ENCODE measurements at regions not wholly inside any gene's neighbourhood (a gene's known extent, or its start where the extent isn't known, plus 50 kb on each side); places are given as distances from the start of the nearest gene placed in this dataset.

DNA sequence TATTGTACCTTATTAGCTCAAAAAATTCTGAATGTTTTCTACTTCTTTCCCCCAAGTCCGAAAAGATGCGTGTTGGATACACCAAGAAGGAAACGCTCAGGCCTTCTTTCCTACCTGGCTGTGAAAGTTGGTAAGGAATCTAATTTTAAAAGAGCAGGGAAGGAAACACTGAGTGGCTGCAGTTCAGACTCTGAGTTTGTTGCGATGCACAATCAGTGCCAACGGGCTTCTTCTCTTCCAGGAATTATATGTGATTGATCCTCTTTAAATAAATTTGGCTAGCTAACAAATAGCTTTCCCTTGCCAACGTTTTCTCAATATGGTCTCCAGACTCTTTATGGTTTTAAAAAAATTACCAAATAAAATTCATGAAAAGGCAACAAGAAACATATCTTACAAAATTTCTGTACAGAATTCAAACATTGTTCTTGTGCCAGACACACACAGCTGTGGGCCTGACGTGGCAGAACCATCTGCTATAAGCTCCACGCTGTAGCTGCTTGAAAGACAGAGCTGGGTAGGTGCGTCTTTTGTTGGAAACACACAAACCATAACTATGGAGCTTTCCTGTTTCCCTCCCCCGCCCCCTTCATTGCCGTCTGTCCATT lies 493.1 kb downstream of the ZNF608 start:
- no peak for DNase-seq

- no peak for DNase-seq
Measured at GRCh38 chr5:124252747-124253146, 493.7 kb downstream of the ZNF608 start.

- DNase-seq, result no peak
Measured at GRCh38 chr5:124252191-124252638, 494.2 kb downstream of the ZNF608 start.

DNA sequence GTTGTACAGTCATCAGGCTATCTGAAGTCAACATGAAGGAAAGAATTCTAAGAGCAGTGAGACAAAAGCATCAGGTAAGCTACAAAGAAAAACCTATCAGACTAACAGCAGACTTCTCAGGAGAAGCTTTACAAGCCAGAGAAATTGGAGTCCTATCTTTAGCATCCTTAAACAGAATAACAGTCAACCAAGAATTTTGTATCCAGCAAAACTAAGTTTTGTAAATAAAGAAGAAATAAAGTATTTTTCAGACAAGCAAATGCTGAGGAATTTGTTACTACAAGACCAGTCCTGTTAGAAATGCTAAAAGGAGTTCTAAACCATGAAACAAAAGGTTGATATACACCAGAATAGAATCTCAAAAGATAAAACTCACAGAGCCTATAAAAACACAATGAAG lies 501.2 kb downstream of the ZNF608 start:
- DNase-seq, result no peak

DNA sequence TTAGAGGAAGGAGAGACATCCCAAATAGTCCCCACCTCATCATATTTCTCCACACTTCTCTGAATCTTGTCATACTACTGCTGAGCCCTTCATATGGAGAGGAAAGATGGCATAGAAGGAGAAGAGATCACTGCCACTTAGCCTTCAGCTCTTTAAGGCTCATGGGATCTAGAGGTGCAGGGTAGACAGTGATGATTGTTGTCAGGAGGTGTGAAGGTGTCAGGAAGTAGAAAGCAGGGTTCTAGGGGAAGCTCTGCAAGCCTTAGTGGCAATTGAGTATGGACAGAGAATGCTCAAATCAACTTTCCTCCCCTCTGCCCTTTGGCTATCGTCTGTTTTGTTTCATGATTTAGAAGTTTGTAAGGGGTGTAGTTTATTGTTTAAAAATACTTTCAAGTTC lies 505.7 kb downstream of the ZNF608 start:
- no peak for DNase-seq

- DNase-seq, result no peak
Measured at GRCh38 chr5:124239572-124239971, 506.9 kb downstream of the ZNF608 start.

DNA sequence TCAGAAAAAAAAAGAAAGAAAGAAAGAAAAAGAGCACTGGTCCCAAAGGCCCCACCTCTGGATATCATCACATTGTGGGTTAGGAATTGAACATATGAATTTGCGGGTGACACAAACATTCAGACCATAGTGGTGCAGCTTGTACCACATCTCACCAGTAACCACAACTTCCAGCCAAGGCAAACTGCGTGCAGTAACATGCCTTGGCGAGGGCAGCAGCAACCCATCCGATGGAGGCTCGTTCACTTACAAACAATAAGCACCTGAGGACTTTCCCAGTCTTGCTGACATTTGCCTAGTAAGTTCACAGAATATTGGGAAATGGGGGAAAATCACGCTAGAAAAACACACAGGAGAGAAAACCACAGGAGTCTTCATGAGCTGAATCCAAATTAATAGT lies 508.1 kb downstream of the ZNF608 start:
- no peak for DNase-seq

DNA sequence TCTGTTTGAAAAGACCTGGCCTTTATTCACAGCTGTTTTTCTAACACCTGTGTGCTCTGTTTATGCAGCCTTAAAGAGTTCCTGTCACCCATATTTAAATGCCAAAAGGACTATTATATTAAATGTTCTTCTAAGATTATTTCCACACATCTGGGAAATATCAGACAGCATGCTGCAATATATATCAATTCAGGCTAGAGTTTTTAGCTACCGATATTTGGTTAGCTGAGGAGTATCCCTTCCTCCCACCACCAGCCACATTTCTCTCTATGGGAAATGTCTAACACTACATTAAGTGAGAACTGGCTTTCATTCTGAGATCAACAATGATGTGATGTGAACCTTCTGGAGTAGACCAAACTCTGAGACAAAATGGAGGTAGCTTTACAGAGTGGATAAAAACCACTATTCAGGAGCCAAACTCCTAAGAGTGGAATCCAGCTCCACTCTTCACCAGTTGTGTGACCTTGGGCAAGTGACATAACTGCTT lies 509.2 kb downstream of the ZNF608 start:
- no peak for DNase-seq

DNA sequence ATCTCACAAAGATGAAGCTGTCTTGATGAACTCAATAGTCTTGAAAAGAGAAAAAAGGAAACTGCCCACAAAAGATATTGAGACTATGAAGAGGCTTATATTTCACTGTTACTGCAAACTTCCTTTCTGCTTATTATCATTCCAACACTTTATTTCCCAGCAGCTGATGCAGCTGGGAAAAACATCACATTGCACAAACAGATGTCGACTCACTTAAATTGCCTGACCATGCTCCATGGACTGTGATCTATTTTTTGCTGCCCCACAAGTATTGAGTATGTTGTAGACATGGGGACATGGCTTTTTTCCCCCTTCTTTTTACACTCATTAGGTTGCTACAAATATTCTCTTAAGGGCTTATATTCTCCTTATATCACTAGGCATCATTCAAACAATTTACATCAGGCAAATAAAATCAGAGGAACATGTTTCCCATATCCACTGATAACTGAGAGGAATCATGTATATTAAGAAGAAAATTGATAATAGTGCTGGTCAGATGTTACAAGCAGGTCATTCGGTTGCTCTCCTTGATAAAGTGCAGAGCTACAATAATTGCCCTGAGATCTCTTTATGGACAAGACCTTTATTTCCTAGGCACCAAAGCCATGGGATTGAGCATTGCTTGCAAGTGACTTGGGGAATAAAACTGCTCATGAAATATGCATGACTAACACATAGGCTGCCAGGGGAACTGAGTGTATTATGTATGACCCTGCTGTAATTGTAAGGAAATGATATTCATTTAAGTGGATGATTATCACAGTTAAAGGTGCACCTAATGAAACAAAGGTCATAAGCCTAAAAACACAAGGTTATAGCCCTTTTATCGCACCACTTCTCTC lies 509.9 kb downstream of the ZNF608 start:
- no peak for DNase-seq

DNA sequence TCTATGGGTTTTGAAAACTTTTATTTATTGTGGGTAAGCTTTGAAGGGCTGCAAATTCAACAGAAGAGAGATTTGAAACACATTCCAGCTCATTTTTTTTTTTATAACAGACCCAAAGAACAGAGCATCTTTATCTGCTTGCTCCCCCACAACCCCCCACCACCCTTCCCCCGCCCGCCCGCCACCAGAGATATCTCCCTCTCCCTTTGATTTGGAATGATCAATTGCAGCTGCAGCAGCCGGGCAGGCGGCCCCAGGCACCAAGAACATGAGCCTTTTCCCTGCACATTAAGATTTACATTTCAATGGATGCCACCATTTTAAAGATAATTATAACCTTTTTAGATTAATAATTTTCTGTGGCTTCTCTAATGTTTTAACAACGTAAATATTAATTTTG lies 510.9 kb downstream of the ZNF608 start:
- DNase-seq, result no peak

DNA sequence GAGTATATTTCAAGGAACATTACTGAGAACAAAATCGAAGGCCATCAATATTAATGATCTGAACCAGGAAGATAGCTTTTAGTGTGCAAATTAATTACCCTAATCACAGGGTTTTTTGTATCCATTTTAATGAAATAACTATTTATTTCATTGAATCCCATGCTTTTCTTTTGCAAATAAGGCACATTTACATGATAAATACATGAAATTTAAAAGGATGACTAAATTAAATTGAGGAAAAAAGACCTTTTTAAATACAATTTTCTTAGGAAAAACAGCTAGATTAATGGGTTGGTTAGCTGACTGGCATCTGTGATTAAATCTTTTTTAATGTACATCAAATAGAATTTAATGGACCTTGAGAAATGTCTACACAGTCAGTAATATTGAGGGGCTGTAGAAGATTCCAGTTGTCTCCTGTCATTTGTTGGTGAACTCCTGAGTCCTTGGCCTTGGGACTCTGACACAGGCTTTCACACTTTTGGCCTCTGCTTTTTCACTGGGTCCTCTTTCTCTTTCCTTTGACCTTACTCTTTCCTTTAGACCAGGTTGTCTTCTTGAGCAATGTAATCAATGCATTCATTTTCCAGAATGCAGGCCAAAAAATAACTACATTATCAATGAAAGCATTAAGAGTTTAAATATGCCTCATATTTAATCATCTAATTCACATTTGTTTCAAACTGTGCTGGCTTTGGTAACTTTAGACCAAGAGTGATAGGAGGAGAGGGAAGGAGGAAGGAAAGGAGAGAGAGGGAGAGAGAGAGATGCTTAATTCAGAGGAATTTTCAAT lies 511.5 kb downstream of the ZNF608 start:
- DNase-seq, result no peak

DNA sequence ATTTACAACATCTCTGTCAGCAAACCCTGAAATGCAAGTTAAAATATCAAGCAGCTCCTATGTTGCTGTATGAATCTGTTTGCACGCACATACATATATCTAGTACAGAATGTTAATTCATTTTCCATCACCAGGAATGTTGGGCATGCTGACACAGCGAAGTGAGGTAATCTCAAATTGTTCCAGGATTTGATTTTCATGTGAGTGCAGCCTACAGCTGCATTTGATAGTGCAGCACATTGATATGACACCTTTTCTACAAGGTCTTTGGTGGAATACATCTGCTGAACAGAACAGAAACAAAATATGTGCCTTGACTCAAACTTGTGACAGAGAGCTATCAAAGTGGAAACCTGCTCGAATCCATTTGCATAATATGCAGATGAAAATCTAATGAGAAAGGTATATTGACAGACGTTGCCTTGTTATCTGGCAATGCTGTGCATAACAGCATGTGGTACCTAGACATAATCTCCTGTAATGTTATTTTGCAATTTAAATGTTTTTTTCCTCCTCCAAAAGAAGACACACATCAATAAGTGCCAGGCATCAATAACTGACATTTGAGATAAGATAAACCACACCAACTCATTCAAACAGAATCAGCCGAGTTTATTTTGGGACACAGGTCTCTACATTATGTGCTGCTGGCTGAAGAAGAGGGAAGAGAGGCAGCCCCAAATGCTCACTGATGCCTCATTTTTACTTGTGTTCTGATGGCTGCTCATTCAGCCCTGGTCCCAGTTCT lies 512.2 kb downstream of the ZNF608 start:
- no peak for DNase-seq

- no peak for DNase-seq
Measured at GRCh38 chr5:124232515-124232914, 513.9 kb downstream of the ZNF608 start.

GRCh38 chr5:124231802-124232201 lies 514.6 kb downstream of the ZNF608 start:
- no peak for DNase-seq

- no peak for DNase-seq
Measured at GRCh38 chr5:124231230-124231629, 515.2 kb downstream of the ZNF608 start.

DNA sequence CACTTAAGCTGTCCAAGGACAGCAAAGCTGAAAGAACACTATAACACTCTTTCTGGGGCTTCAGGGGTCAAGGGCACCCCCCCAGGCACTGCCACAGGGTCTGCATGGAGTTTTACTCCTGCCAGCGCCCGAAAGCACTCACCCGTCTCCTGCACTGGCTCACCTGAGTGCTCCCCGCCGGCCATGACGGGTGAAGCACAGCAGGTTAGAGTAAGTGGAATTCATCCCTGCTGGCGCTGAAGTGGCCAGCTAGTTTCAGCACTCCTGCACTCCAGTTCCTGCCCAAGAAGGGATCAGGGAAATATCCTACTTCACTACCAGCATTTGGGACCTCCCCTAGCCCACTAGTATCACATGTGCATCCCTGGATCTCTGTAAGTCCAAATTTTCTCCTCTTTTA lies 516.0 kb downstream of the ZNF608 start:
- DNase-seq, result no peak

DNA sequence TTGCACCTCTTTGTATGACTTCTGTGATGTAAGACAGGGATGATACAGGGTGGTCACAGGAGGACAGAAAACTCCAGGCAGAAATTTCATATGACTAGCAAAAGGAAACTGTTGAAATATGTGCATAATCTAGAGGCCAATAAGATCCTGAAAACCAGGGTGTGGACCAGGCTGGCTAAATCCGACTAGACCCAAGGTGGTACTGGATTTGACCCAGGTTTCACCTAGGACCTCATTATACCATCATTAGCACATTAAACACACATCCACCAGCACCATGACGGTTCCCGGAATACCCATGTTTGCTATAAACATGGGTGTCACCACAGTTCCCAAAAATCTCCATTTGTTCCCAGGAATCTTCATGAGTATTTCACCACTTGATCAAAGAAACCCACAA lies 517.1 kb downstream of the ZNF608 start:
- DNase-seq, result no peak

DNA sequence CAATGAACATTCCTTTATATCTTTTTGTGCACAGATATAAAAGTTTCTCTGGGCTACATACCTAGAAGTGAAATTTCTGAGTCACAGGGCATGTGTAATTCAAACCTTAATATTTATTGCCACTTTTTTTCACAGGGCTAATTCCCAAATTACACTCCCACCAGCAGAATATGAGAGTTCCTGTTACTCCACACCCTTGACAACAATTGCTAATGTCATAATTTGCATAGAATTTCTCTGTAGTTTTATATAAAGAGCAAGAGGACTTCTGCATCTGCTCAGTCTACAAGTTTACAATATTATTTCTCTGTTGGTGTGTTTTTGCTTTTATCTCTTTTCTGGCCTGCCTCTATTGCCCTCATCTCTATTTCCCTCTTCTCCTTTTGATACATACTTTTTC lies 518.5 kb downstream of the ZNF608 start:
- DNase-seq, result no peak

- DNase-seq, result no peak
Measured at GRCh38 chr5:124220418-124220817, 526.0 kb downstream of the ZNF608 start.

- no peak for DNase-seq
Measured at GRCh38 chr5:124212934-124213333, 533.5 kb downstream of the ZNF608 start.

- DNase-seq, result no peak
Measured at GRCh38 chr5:124210111-124210910, 536.1 kb downstream of the ZNF608 start.

DNA sequence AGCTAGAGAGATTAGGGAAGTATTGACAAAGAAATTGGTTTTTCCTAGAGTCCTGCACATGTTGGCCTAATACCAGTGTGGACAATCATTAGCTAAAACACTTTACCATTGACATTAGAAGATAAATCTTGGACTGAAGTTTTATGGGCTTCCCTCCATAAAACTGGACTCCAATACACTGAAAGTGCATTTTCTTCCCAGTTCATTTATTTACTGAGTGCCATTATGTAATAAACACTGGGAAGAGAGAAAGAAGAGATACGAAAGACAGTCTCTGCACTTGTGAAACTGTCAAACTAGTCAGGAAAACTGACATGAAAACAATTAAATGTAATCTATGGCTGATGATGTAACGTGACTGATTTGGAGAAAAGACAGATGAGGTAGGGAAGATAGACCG lies 539.3 kb downstream of the ZNF608 start:
- no peak for DNase-seq

Data from stimulated activated CD4-positive, alpha-beta T cell treated with anti-CD3 and anti-CD28 coated beads, Interleukin-4, amount 100 ng/mL, for 1 hour (primary cell).